ENCODE measurements at regions not wholly inside any gene's neighbourhood (a gene's known extent, or its start where the extent isn't known, plus 50 kb on each side); places are given as distances from the start of the nearest gene placed in this dataset.

DNA sequence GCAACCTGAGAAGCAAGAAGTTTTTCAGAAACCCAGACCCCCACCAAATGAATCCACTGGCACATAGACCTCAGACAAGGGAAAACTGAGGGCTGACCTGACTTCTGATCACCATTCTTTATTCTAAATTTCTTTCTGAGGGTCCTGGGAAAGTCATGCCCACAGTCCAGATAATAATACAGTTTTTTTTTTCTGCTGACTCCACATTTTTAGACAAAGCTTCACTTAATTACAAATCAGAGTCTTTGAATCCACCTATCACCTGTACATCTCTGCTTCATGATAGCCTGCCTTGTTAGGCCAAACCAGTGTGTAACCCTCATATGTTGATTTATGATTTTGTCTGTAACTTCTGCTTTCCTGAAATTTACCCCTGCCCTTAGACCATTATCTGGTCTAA is 103.6 kb downstream of the PSAT1 start:
- TF ChIP-seq, protein P1, sequence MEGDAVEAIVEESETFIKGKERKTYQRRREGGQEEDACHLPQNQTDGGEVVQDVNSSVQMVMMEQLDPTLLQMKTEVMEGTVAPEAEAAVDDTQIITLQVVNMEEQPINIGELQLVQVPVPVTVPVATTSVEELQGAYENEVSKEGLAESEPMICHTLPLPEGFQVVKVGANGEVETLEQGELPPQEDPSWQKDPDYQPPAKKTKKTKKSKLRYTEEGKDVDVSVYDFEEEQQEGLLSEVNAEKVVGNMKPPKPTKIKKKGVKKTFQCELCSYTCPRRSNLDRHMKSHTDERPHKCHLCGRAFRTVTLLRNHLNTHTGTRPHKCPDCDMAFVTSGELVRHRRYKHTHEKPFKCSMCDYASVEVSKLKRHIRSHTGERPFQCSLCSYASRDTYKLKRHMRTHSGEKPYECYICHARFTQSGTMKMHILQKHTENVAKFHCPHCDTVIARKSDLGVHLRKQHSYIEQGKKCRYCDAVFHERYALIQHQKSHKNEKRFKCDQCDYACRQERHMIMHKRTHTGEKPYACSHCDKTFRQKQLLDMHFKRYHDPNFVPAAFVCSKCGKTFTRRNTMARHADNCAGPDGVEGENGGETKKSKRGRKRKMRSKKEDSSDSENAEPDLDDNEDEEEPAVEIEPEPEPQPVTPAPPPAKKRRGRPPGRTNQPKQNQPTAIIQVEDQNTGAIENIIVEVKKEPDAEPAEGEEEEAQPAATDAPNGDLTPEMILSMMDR (conservative IDR thresholded peaks at IDR 0.05 in 1 of 2, IDR thresholded peaks at IDR 0.05 in 1 of 2; ENCODE audit: low read depth in 1 of 2, low read length in 2 of 2) = no peak
- no peak for TF ChIP-seq EZH2 (IDR thresholded peaks at IDR 0.05; ENCODE audit: low read length, missing control alignments)
